Glutamatergic neuron (in vitro differentiated cells): ENCODE measurements at regions not wholly inside any gene's neighbourhood (a gene's known extent, or its start where the extent isn't known, plus 50 kb on each side); places are given as distances from the start of the nearest gene placed in this dataset.
"Not testable (repeated sequence)": the region's sequence is repeated elsewhere in the genome, so short reads cannot be mapped to it uniquely, and the experiment has no call there.

ENCODE experiments used
- DNase-seq: peaks from one replicate; pipeline ENCODE4 v3.0.0; 2022
- H3K27ac Mint-ChIP-seq: one replicate; pipeline ENCODE4 v1.8.0; 2020; ENCODE audit warnings: mild to moderate bottlenecking, mixed read lengths, inconsistent platforms; ENCODE audit not compliant: unreplicated experiment
- H3K27me3 Mint-ChIP-seq: one replicate; pipeline ENCODE4 v1.8.0; 2020; ENCODE audit warnings: mild to moderate bottlenecking, moderate library complexity, mixed read lengths, inconsistent platforms; ENCODE audit not compliant: unreplicated experiment
- H3K36me3 Mint-ChIP-seq: one replicate; pipeline ENCODE4 v1.8.0; 2020; ENCODE audit warnings: mild to moderate bottlenecking, mixed read lengths, inconsistent platforms; ENCODE audit not compliant: unreplicated experiment
- H3K4me1 Mint-ChIP-seq: one replicate; pipeline ENCODE4 v1.8.0; 2020; ENCODE audit warnings: mild to moderate bottlenecking, low read depth, mixed read lengths, inconsistent platforms; ENCODE audit not compliant: unreplicated experiment
- H3K4me3 Mint-ChIP-seq: one replicate; pipeline ENCODE4 v1.8.0; 2020; ENCODE audit warnings: mild to moderate bottlenecking, mixed read lengths, inconsistent platforms; ENCODE audit not compliant: unreplicated experiment
- H3K9me3 Mint-ChIP-seq: one replicate; pipeline ENCODE4 v1.8.0; 2020; ENCODE audit warnings: mild to moderate bottlenecking, moderate library complexity, mixed read lengths, inconsistent platforms; ENCODE audit not compliant: unreplicated experiment
- CTCF ChIP-seq: fragments of 200-600 bp; sonication (generic); IDR thresholded peaks from one replicate; pipeline ENCODE4 v1.5.0; 2021; ENCODE audit not compliant: partially characterized antibody, unreplicated experiment

DNA sequence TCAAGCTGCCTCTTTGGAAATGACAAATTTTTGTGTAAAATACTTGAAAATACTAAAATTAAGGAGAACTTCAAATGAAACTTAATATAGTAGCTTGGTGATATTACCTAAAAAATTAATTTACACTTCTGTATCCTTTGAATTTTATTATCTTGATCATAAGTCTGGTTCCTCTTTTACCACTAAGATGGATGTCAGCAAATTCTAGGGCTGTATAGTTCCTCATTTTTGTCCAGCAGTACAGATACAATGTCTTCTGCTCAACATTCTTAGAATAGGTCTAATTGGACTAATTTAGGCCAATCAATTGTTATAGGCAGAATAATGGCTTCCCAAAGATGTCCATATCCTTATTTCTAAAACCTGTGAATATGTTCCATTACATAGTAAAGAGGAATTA lies 1298.0 kb upstream of the RAG2 start:
- Mint-ChIP-seq H3K36me3 (peaks cover 4% of the 10 kb centered on the region), H3K27me3 (no peaks in the 10 kb centered on the region), H3K4me1 (no peaks in the 10 kb centered on the region), H3K4me3 (no peak overlapping the region), H3K27ac (no peak overlapping the region), H3K9me3 (peaks cover 1% of the 10 kb centered on the region)
- DNase-seq = no peak
- no peak for TF ChIP-seq CTCF

- no peak for DNase-seq
- no peak for TF ChIP-seq CTCF
- Mint-ChIP-seq H3K4me1 (no peaks in the 10 kb centered on the region), H3K4me3 (no peak overlapping the region), H3K9me3 (no peaks in the 10 kb centered on the region), H3K36me3 (no peaks in the 10 kb centered on the region), H3K27me3 (no peaks in the 10 kb centered on the region), H3K27ac (no peak overlapping the region)
Observed at GRCh38 chr11:37881741-37882140, 1283.7 kb upstream of the RAG2 start.

- peaks cover 7% of the 10 kb centered on the region for H3K4me1 Mint-ChIP-seq
- no peak overlapping the region for H3K27ac Mint-ChIP-seq
- H3K4me3 Mint-ChIP-seq = no peak overlapping the region
- peaks cover 1% of the 10 kb centered on the region for H3K9me3 Mint-ChIP-seq
- H3K27me3 Mint-ChIP-seq = no peaks in the 10 kb centered on the region
- H3K36me3 Mint-ChIP-seq = no peaks in the 10 kb centered on the region
- TF ChIP-seq CTCF = no peak
- no peak for DNase-seq
Observed at GRCh38 chr11:37861671-37862070, 1263.6 kb upstream of the RAG2 start.

DNA sequence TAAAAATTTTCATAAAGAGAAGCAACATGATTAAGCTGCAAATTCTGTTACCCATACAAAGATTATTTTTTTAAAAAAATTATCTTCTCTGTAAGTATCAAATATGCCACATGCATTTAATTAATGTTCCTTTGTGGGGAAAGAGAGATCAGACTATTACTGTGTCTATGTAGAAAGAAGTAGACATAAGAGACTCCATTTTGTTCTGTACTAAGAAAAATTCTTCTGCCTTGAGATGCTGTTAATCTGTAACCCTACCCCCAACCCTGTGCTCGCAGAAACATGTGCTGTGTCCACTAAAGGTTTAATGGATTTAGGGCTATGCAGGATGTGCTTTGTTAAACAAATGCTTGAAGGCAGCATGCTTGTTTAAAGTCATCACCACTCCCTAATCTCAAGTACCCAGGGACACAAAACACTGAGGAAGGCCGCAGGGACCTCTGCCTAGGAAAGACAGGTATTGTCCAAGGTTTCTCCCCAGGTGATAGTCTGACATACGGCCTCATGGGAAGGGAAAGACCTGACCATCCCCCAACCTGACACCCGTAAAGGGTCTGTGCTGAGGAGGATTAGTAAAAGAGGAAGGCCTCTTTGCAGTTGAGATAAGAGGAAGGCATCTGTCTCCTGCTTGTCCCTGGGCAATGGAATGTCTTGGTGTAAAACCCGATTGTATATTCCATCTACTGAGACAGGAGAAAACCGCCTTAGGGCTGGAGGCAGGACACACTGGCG lies 1260.9 kb upstream of the RAG2 start:
- not testable (repeated sequence) for H3K4me1 Mint-ChIP-seq, H3K36me3 Mint-ChIP-seq, H3K9me3 Mint-ChIP-seq, DNase-seq, H3K4me3 Mint-ChIP-seq, H3K27me3 Mint-ChIP-seq
- H3K27ac Mint-ChIP-seq = peak overlapping the region; percentile 56

DNA sequence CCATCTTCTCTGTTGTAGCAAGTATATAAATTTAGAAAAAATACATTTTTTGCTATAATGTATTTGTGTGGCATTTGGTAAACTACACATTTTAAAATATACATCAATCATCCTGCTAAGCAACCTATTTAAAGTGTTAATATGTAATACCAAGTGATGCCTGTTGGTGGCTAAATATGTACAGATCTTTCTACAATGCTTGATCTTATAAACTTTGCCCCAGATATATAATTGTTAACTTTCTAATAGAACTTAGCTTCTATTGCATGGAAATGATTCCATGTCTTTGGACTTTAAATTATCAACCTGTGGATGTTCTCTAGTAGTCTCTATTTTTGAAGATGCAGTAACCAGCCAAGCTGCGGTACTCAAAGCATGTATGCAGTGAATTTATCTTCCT lies 1260.4 kb upstream of the RAG2 start:
- TF ChIP-seq CTCF = peak; percentile 63
- no peak overlapping the region for H3K27ac Mint-ChIP-seq
- H3K36me3 Mint-ChIP-seq = no peaks in the 10 kb centered on the region
- H3K4me1 Mint-ChIP-seq = peaks cover 7% of the 10 kb centered on the region
- no peak overlapping the region for H3K4me3 Mint-ChIP-seq
- H3K27me3 Mint-ChIP-seq = no peaks in the 10 kb centered on the region
- no peak for DNase-seq
- H3K9me3 Mint-ChIP-seq = peaks cover 1% of the 10 kb centered on the region
